SU-DHL-6 (cell line): ENCODE measurements at regions not wholly inside any gene's neighbourhood (a gene's known extent, or its start where the extent isn't known, plus 50 kb on each side); places are given as distances from the start of the nearest gene placed in this dataset.

Source experiments
- H2AFZ ChIP-seq: fragments of 200-600 bp; sonication (generic); 2 replicates; pipeline ENCODE4 v1.6.1; 2014; ENCODE audit warnings: low read depth, mild to moderate bottlenecking, moderate library complexity, mixed read lengths, antibody characterized with exemption, low read length; ENCODE audit not compliant: severe bottlenecking
- H3F3A ChIP-seq: fragments of 200-600 bp; shearing (Covaris generic); 2 replicates; pipeline ENCODE4 v1.6.0; 2016; ENCODE audit warnings: antibody characterized with exemption, mild to moderate bottlenecking; ENCODE audit not compliant: insufficient read depth
- H3K27ac ChIP-seq: fragments of 200-600 bp; sonication (generic); 2 replicates; pipeline ENCODE4 v1.5.1; 2016; ENCODE audit warnings: low read depth, mild to moderate bottlenecking, low read length, moderate library complexity, mixed read lengths
- H3K27me3 ChIP-seq: fragments of 200-600 bp; sonication (generic), shearing (Covaris generic); 2 replicates; pipeline ENCODE4 v1.6.0; 2014; ENCODE audit warnings: mild to moderate bottlenecking, low read length
- H3K36me3 ChIP-seq: fragments of 200-600 bp; sonication (generic); 2 replicates; pipeline ENCODE4 v1.6.1; 2014; ENCODE audit warnings: mild to moderate bottlenecking, low read length, mixed read lengths
- H3K4me2 ChIP-seq: fragments of 300-600, 200-600 bp; shearing (Covaris generic), sonication (generic); 2 replicates; pipeline ENCODE4 v1.6.0; 2014; ENCODE audit warnings: low read length, low read depth, mild to moderate bottlenecking; ENCODE audit not compliant: poor library complexity, severe bottlenecking
- H3K4me3 ChIP-seq: fragments of 200-600 bp; sonication (generic); 2 replicates; pipeline ENCODE4 v1.5.1; 2014; ENCODE audit warnings: antibody characterized with exemption, low read length, mild to moderate bottlenecking, mixed read lengths; ENCODE audit not compliant: insufficient read depth, poor library complexity, severe bottlenecking
- H3K79me2 ChIP-seq: fragments of 200-600 bp; sonication (generic); 2 replicates; pipeline ENCODE4 v1.6.1; 2014; ENCODE audit warnings: mild to moderate bottlenecking, low read length, moderate library complexity; ENCODE audit not compliant: insufficient read depth
- H3K9ac ChIP-seq: fragments of 200-600 bp; sonication (generic); 2 replicates; pipeline ENCODE4 v1.7.0; 2014; ENCODE audit warnings: mild to moderate bottlenecking, low read length
- H3K9me2 ChIP-seq: fragments of 200-600 bp; sonication (generic); replicated peaks from 2 replicates; pipeline ENCODE4 v1.6.1; 2014; ENCODE audit warnings: low read length; ENCODE audit not compliant: insufficient read depth
- H3K9me3 ChIP-seq: fragments of 200-600 bp; sonication (generic); 2 replicates; pipeline ENCODE4 v1.6.1; 2014; ENCODE audit warnings: low read length, mixed read lengths; ENCODE audit not compliant: insufficient read depth
- H4K20me1 ChIP-seq: fragments of 200-600 bp; sonication (generic); 2 replicates; pipeline ENCODE4 v1.6.1; 2014; ENCODE audit warnings: low read depth, mild to moderate bottlenecking, antibody characterized with exemption, low read length, moderate library complexity, mixed read lengths
- CTCF ChIP-seq: fragments of 200-600 bp; sonication (generic); IDR thresholded peaks from one replicate; pipeline ENCODE4 v1.5.1; 2017; ENCODE audit warnings: antibody characterized with exemption, mild to moderate bottlenecking, low read length, moderate library complexity; ENCODE audit not compliant: insufficient read depth, poor library complexity, severe bottlenecking
- EZH2phosphoT487 ChIP-seq: fragments of 200-600 bp; sonication (generic), shearing (Covaris generic); conservative IDR thresholded peaks from 2 replicates; pipeline ENCODE4 v1.6.1; 2018; ENCODE audit warnings: mild to moderate bottlenecking, antibody characterized with exemption, low read length, moderate library complexity, mixed read lengths

GRCh38 chr6:121515630-121516265 lies 80.3 kb downstream of the GJA1 start:
- no peaks in the 10 kb centered on the region for H3K79me2 ChIP-seq
- no peaks in the 10 kb centered on the region for H3F3A ChIP-seq
- no peaks in the 10 kb centered on the region for H3K27me3 ChIP-seq
- no peak overlapping the region for H2AFZ ChIP-seq
- H3K4me3 ChIP-seq = no peak overlapping the region
- no peaks in the 10 kb centered on the region for H3K36me3 ChIP-seq
- no peak overlapping the region for H3K9ac ChIP-seq
- H3K9me2 ChIP-seq = no peaks in the 10 kb centered on the region
- no peak overlapping the region for H3K4me2 ChIP-seq
- TF ChIP-seq EZH2phosphoT487 = no peak
- no peak for TF ChIP-seq CTCF
- no peaks in the 10 kb centered on the region for H3K9me3 ChIP-seq
- no peak overlapping the region for H3K27ac ChIP-seq
- H4K20me1 ChIP-seq = no peaks in the 10 kb centered on the region

GRCh38 chr6:121516331-121516730 lies 80.9 kb downstream of the GJA1 start:
- TF ChIP-seq EZH2phosphoT487 (no peak), CTCF (no peak)
- H3K79me2 ChIP-seq = no peaks in the 10 kb centered on the region
- no peak overlapping the region for H2AFZ ChIP-seq
- no peak overlapping the region for H3K9ac ChIP-seq
- H3F3A ChIP-seq = no peaks in the 10 kb centered on the region
- H4K20me1 ChIP-seq = no peaks in the 10 kb centered on the region
- H3K27me3 ChIP-seq = no peaks in the 10 kb centered on the region
- H3K9me2 ChIP-seq = no peaks in the 10 kb centered on the region
- H3K27ac ChIP-seq = no peak overlapping the region
- H3K9me3 ChIP-seq = no peaks in the 10 kb centered on the region
- no peak overlapping the region for H3K4me3 ChIP-seq
- H3K36me3 ChIP-seq = no peaks in the 10 kb centered on the region
- H3K4me2 ChIP-seq = no peak overlapping the region

GRCh38 chr6:121520337-121521163 lies 85.1 kb downstream of the GJA1 start:
- H3K9ac ChIP-seq = no peak overlapping the region
- H2AFZ ChIP-seq = no peak overlapping the region

More at GRCh38 chr6:121520337-121521163, 85.1 kb downstream of the GJA1 start:
- H4K20me1 ChIP-seq = no peaks in the 10 kb centered on the region
- no peaks in the 10 kb centered on the region for H3K36me3 ChIP-seq
- no peak overlapping the region for H3K4me2 ChIP-seq
- H3K9me2 ChIP-seq = no peaks in the 10 kb centered on the region
- TF ChIP-seq CTCF (no peak), EZH2phosphoT487 (no peak)
- no peaks in the 10 kb centered on the region for H3K27me3 ChIP-seq
- H3K79me2 ChIP-seq = no peaks in the 10 kb centered on the region
- no peaks in the 10 kb centered on the region for H3F3A ChIP-seq
- H3K27ac ChIP-seq = no peak overlapping the region
- H3K4me3 ChIP-seq = no peak overlapping the region
- no peaks in the 10 kb centered on the region for H3K9me3 ChIP-seq
